ENCODE measurements at regions not wholly inside any gene's neighbourhood (a gene's known extent, or its start where the extent isn't known, plus 50 kb on each side); places are given as distances from the start of the nearest gene placed in this dataset.

DNA sequence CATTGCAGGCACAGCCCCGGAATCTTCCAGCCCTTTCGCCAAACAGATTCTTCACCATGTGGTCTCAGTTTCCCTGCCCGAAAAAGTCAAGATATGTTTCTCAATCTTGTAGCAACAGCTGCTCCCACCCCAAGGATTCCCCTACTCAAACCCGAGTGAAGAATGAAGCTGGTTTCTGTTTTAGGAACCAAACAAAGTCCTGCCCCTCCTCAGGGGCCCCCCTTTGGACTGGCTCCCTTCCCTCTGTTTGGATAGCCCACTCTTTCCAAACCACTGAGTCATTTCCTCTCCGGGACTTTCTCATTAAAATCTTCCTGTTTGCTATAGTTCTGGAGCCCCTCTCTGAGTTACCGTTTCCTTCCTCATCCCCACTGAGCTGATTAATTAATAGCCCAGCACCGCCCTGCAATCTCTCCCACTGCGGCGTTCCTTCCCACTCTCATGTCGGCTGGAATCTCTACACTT lies 100.9 kb downstream of the TSEN15 start:
- H2AK5ac ChIP-seq (ENCODE audit: insufficient read length, low read length) = no peak overlapping the region
- no peaks in the 10 kb centered on the region for H3K36me3 Mint-ChIP-seq (ENCODE audit: insufficient read depth in 1 of 3, low read depth in 3 of 3)
- no peak overlapping the region for H3K27ac ChIP-seq (ENCODE audit: insufficient read length, low read depth, low read length)
- no peak overlapping the region for H3K27ac Mint-ChIP-seq
- H2BK5ac ChIP-seq (ENCODE audit: insufficient read length, low read length) = no peak overlapping the region
- H2BK120ac ChIP-seq (ENCODE audit: low read depth, low read length, poor library complexity, severe bottlenecking) = no peak overlapping the region
- H3K9ac ChIP-seq (ENCODE audit: extremely low read depth, insufficient read length, low read length) = no peak overlapping the region
- H4K8ac ChIP-seq (replicated peaks; ENCODE audit: insufficient read length, low read depth, low read length) = no peak overlapping the region
- H3K9me3 ChIP-seq (ENCODE audit: control insufficient read depth, low read depth, low read length) = no peaks in the 10 kb centered on the region
- no peaks in the 10 kb centered on the region for H3K23me2 ChIP-seq (ENCODE audit: insufficient read length, low read depth, low read length, poor library complexity, severe bottlenecking)
- H3K4me3 Mint-ChIP-seq = no peak overlapping the region
- no peaks in the 10 kb centered on the region for H4K20me1 ChIP-seq (ENCODE audit: control insufficient read depth, insufficient read depth, insufficient read length)
- H2BK20ac ChIP-seq (ENCODE audit: low read depth, low read length, poor library complexity, severe bottlenecking) = no peak overlapping the region
- no peak overlapping the region for H4K5ac ChIP-seq (ENCODE audit: insufficient read length, low read depth, low read length)
- WGBS (ENCODE audit: extremely low coverage, insufficient read length, low lambda C conversion rate) = no CpG with 5 or more reads among the region's 10 CpGs
- H4K91ac ChIP-seq (ENCODE audit: insufficient read length, low read depth, low read length) = no peak overlapping the region
- peaks cover 7% of the 10 kb centered on the region for H3K27me3 Mint-ChIP-seq (ENCODE audit: low read depth)
- no peak overlapping the region for H3K14ac ChIP-seq (ENCODE audit: insufficient read depth, low read length)
- no peak overlapping the region for H3T11ph ChIP-seq (ENCODE audit: low read length)
- no peak overlapping the region for H2BK12ac ChIP-seq (ENCODE audit: insufficient read length, low read depth, low read length)
- no peak overlapping the region for H3K18ac ChIP-seq (ENCODE audit: insufficient read length, low read depth, low read length)
- no peak overlapping the region for H2BK15ac ChIP-seq (ENCODE audit: low read depth, low read length)
- no peaks in the 10 kb centered on the region for H3K79me2 ChIP-seq (ENCODE audit: insufficient read depth, low read length)
- H2AFZ ChIP-seq (ENCODE audit: low read length) = no peak overlapping the region
- H3K4ac ChIP-seq (ENCODE audit: low read depth, low read length) = no peak overlapping the region
- H3K9me3 Mint-ChIP-seq = no peaks in the 10 kb centered on the region
- H3K4me1 ChIP-seq (ENCODE audit: insufficient read depth, low read length) = peaks cover 3% of the 10 kb centered on the region; the same call in 1 of the 2 replicates
- H3K4me1 Mint-ChIP-seq = peaks cover 31 to 38% of the 10 kb centered on the region in 2 experiments
- no peak overlapping the region for H3K4me2 ChIP-seq (ENCODE audit: insufficient read depth, insufficient read length, low read length)
- no peaks in the 10 kb centered on the region for H3K27me3 ChIP-seq (ENCODE audit: insufficient read depth, low read length)
- TF ChIP-seq, protein P1, sequence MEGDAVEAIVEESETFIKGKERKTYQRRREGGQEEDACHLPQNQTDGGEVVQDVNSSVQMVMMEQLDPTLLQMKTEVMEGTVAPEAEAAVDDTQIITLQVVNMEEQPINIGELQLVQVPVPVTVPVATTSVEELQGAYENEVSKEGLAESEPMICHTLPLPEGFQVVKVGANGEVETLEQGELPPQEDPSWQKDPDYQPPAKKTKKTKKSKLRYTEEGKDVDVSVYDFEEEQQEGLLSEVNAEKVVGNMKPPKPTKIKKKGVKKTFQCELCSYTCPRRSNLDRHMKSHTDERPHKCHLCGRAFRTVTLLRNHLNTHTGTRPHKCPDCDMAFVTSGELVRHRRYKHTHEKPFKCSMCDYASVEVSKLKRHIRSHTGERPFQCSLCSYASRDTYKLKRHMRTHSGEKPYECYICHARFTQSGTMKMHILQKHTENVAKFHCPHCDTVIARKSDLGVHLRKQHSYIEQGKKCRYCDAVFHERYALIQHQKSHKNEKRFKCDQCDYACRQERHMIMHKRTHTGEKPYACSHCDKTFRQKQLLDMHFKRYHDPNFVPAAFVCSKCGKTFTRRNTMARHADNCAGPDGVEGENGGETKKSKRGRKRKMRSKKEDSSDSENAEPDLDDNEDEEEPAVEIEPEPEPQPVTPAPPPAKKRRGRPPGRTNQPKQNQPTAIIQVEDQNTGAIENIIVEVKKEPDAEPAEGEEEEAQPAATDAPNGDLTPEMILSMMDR (conservative IDR thresholded peaks at IDR 0.05) = no peak
- H3K79me1 ChIP-seq (ENCODE audit: insufficient read depth, low read depth, low read length, poor library complexity, severe bottlenecking) = no peaks in the 10 kb centered on the region
- no peak overlapping the region for H3K56ac ChIP-seq (ENCODE audit: insufficient read length, low read depth, low read length)
- no peak overlapping the region for H3K23ac ChIP-seq (ENCODE audit: insufficient read length, low read depth, low read length)
- DNase-seq = no peak
